HG03565 (cell line): ENCODE measurements at regions not wholly inside any gene's neighbourhood (a gene's known extent, or its start where the extent isn't known, plus 50 kb on each side); places are given as distances from the start of the nearest gene placed in this dataset.
"Not testable (repeated sequence)": the region's sequence is repeated elsewhere in the genome, so short reads cannot be mapped to it uniquely, and the experiment has no call there.

ENCODE experiments used
- ATAC-seq: cut with Tn5 transposase; IDR thresholded peaks from one replicate; pipeline ENCODE4 v1.9.1; 2021; ENCODE audit warnings: mild to moderate bottlenecking, moderate library complexity; ENCODE audit not compliant: unreplicated experiment

- no peak for ATAC-seq
Observed at GRCh38 chr18:55908901-55909366, 320.9 kb upstream of the TCF4 start.

GRCh38 chr18:55907453-55908175, 319.6 kb upstream of the TCF4 start:
- no peak for ATAC-seq

- no peak for ATAC-seq
Observed at GRCh38 chr18:55906536-55906935, 318.5 kb upstream of the TCF4 start.

- ATAC-seq, result no peak
Observed at GRCh38 chr18:55903911-55904310, 315.9 kb upstream of the TCF4 start.

GRCh38 chr18:55900380-55900779, 312.4 kb upstream of the TCF4 start:
- ATAC-seq, result no peak

- no peak for ATAC-seq
Observed at GRCh38 chr18:55897091-55897689, 309.2 kb upstream of the TCF4 start.

GRCh38 chr18:55893948-55894347, 306.0 kb upstream of the TCF4 start:
- no peak for ATAC-seq

GRCh38 chr18:55892862-55893813, 305.1 kb upstream of the TCF4 start:
- ATAC-seq, result not testable (repeated sequence)

GRCh38 chr18:55886886-55887285, 298.9 kb upstream of the TCF4 start:
- ATAC-seq, result no peak

- no peak for ATAC-seq
Observed at GRCh38 chr18:55884498-55884897, 296.5 kb upstream of the TCF4 start.

GRCh38 chr18:55880617-55881016, 292.6 kb upstream of the TCF4 start:
- no peak for ATAC-seq

GRCh38 chr18:55879331-55879730, 291.3 kb upstream of the TCF4 start:
- no peak for ATAC-seq

- no peak for ATAC-seq
Observed at GRCh38 chr18:55878224-55878623, 290.2 kb upstream of the TCF4 start.

- ATAC-seq, result no peak
Observed at GRCh38 chr18:55877321-55877720, 289.3 kb upstream of the TCF4 start.

- no peak for ATAC-seq
Observed at GRCh38 chr18:55876254-55876653, 288.3 kb upstream of the TCF4 start.

GRCh38 chr18:55875371-55875901, 287.4 kb upstream of the TCF4 start:
- no peak for ATAC-seq

- no peak for ATAC-seq
Observed at GRCh38 chr18:55869556-55870501, 281.8 kb upstream of the TCF4 start.

GRCh38 chr18:55868909-55869308, 280.9 kb upstream of the TCF4 start:
- no peak for ATAC-seq

- no peak for ATAC-seq
Observed at GRCh38 chr18:55866886-55867285, 278.9 kb upstream of the TCF4 start.

GRCh38 chr18:55866006-55866405, 278.0 kb upstream of the TCF4 start:
- no peak for ATAC-seq
